OCI-LY3 (cell line): ENCODE measurements at regions not wholly inside any gene's neighbourhood (a gene's known extent, or its start where the extent isn't known, plus 50 kb on each side); places are given as distances from the start of the nearest gene placed in this dataset.

ENCODE experiments used
- H2AFZ ChIP-seq: fragments of 200-600, 300-600 bp; shearing (Covaris generic); 2 replicates; pipeline ENCODE4 v1.6.0; 2014; ENCODE audit warnings: antibody characterized with exemption, low read depth, low read length
- H3K27ac ChIP-seq: fragments of 200-600, 300-600 bp; sonication (generic); 2 replicates; pipeline ENCODE4 v1.5.1; 2014; ENCODE audit warnings: mild to moderate bottlenecking, low read length, moderate library complexity, mixed read lengths
- H3K27me3 ChIP-seq: fragments of 200-600, 300-600 bp; sonication (generic); 2 replicates; pipeline ENCODE4 v1.6.1; 2014; ENCODE audit warnings: low read depth, low read length, mixed read lengths
- H3K36me3 ChIP-seq: fragments of 200-600, 300-600 bp; sonication (generic); replicated peaks from 2 replicates; pipeline ENCODE3; 2014; ENCODE audit warnings: low read depth, low read length, mixed read lengths
- H3K4me1 ChIP-seq: fragments of 300-600, 200-600 bp; sonication (generic); 2 replicates; pipeline ENCODE4 v1.6.1; 2014; ENCODE audit warnings: low read length, mixed read lengths
- H3K4me2 ChIP-seq: fragments of 200-600, 300-600 bp; sonication (generic); 2 replicates; pipeline ENCODE4 v1.6.1; 2014; ENCODE audit warnings: low read length, mixed read lengths
- H3K4me3 ChIP-seq: fragments of 300-600, 200-600 bp; sonication (generic); 2 replicates; pipeline ENCODE4 v1.5.1; 2014; ENCODE audit warnings: antibody characterized with exemption, mild to moderate bottlenecking, low read length, moderate library complexity
- H3K79me2 ChIP-seq: fragments of 300-600, 200-600 bp; shearing (Covaris generic); 2 replicates; pipeline ENCODE4 v1.6.1; 2014; ENCODE audit warnings: mild to moderate bottlenecking, low read length, mixed read lengths
- H3K9ac ChIP-seq: fragments of 300-600, 200-600 bp; shearing (Covaris generic); 2 replicates; pipeline ENCODE4 v1.6.0; 2014; ENCODE audit warnings: mild to moderate bottlenecking, low read length, moderate library complexity
- H3K9me3 ChIP-seq: fragments of 200-600, 300-600 bp; shearing (Covaris generic); 2 replicates; pipeline ENCODE4 v1.6.1; 2014; ENCODE audit warnings: low read length, mixed read lengths; ENCODE audit not compliant: insufficient read depth
- H4K20me1 ChIP-seq: fragments of 200-600, 300-600 bp; sonication (generic); 2 replicates; pipeline ENCODE4 v1.6.1; 2016; ENCODE audit warnings: low read length, mixed read lengths; ENCODE audit not compliant: insufficient read depth
- CTCF ChIP-seq: fragments of 200-600, 300-600 bp; sonication (generic); IDR thresholded peaks from 2 replicates; pipeline ENCODE4 v1.5.1; 2014; ENCODE audit warnings: antibody characterized with exemption, low read length, low read depth
- EZH2phosphoT487 ChIP-seq: fragments of 200-600 bp; shearing (Covaris generic); IDR thresholded peaks from 2 replicates; pipeline ENCODE4 v1.6.1; 2018; ENCODE audit warnings: antibody characterized with exemption, mixed run types, low read depth

DNA sequence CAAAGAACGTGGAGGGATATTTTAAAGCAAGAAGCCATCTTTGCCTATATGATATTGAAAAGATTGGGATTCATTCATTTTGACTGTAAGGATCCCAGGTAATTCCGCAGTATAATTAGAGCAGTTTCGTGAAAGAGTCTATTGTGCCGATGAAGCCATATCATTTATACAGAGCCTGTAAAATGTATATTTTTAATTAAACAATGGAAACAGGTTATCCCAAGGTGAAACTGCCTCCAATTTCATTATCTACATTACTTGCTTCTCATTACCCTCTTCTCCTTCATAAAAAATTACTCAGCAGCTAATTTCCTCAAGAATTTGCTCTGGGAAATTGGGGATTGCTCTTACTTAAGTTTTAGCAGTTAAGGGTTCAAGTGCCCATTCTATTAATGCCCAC, 444.1 kb downstream of the SOCS6 start:
- H3K36me3 ChIP-seq: no peaks in the 10 kb centered on the region
- H3K79me2 ChIP-seq: no peaks in the 10 kb centered on the region
- no peak overlapping the region for H3K27ac ChIP-seq
- H3K9me3 ChIP-seq: peaks cover 2% of the 10 kb centered on the region; the same call in 1 of the 2 replicates
- no peak overlapping the region for H3K4me3 ChIP-seq
- no peaks in the 10 kb centered on the region for H3K27me3 ChIP-seq
- H3K4me2 ChIP-seq: no peak overlapping the region
- no peak for TF ChIP-seq CTCF
- no peak for TF ChIP-seq EZH2phosphoT487
- H3K9ac ChIP-seq: no peak overlapping the region
- H2AFZ ChIP-seq: no peak overlapping the region
- H4K20me1 ChIP-seq: no peaks in the 10 kb centered on the region
- H3K4me1 ChIP-seq: no peaks in the 10 kb centered on the region

DNA sequence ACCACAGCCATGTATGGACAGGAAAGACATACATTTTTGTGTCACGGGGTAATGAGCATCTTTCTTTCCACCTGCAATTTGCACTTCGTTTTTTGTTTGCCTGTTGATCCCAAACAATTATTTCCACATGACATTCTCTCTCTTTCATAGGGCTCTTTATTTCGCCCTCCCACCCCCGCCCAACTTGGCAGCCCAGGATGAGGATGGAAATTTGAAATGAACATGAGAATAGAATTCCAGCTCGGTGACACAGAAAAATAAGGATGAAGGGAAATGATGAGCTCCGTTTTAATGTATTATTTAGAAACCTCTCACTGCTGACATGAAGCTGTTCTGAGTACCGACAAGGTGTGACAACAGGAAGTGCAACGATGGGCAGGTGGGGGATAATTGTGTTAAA, 443.3 kb downstream of the SOCS6 start:
- Histone ChIP-seq H3K4me2 (no peak overlapping the region), H4K20me1 (no peaks in the 10 kb centered on the region), H3K9ac (no peak overlapping the region), H3K4me1 (no peaks in the 10 kb centered on the region), H2AFZ (no peak overlapping the region), H3K4me3 (no peak overlapping the region), H3K79me2 (no peaks in the 10 kb centered on the region), H3K27ac (no peak overlapping the region), H3K36me3 (no peaks in the 10 kb centered on the region), H3K27me3 (no peaks in the 10 kb centered on the region), H3K9me3 (peaks cover 2% of the 10 kb centered on the region; the same call in 1 of the 2 replicates)
- TF ChIP-seq EZH2phosphoT487 (no peak), CTCF (no peak)

GRCh38 chr18:70720607-70721006, 431.8 kb downstream of the SOCS6 start:
- Histone ChIP-seq H3K4me3 (no peak overlapping the region), H3K27ac (no peak overlapping the region), H3K36me3 (no peaks in the 10 kb centered on the region), H4K20me1 (no peaks in the 10 kb centered on the region), H3K79me2 (no peaks in the 10 kb centered on the region), H2AFZ (no peak overlapping the region), H3K9ac (no peak overlapping the region), H3K27me3 (no peaks in the 10 kb centered on the region), H3K4me1 (no peaks in the 10 kb centered on the region), H3K9me3 (no peaks in the 10 kb centered on the region), H3K4me2 (no peak overlapping the region)
- no peak for TF ChIP-seq EZH2phosphoT487
- no peak for TF ChIP-seq CTCF

DNA sequence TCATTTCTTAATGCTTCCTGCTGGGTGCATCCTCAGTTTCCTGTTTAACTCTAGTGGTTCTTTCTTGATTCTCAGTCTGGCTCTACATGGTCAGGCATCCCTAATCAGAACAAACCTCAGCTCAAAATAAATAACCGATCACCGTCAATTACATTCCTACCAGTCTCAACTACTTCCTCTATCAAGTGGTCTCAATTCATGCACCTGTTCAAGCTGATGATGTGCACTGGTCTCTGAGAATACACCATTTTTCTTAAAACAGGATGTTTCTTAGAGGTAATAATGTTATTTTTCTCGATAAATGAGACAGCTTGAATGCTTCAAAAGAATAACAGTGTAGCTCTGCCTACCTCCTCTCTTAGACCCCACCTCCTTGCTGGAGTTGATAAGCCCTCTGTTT, 420.9 kb downstream of the SOCS6 start:
- H3K4me2 ChIP-seq: no peak overlapping the region
- no peak overlapping the region for H2AFZ ChIP-seq

More for the DNA sequence above, 420.9 kb downstream of the SOCS6 start:
- Histone ChIP-seq H3K4me1 (no peaks in the 10 kb centered on the region), H3K79me2 (no peaks in the 10 kb centered on the region), H3K36me3 (no peaks in the 10 kb centered on the region), H3K9me3 (peaks cover 9% of the 10 kb centered on the region), H3K27me3 (no peaks in the 10 kb centered on the region), H4K20me1 (no peaks in the 10 kb centered on the region), H3K4me3 (no peak overlapping the region), H3K27ac (no peak overlapping the region), H3K9ac (no peak overlapping the region)
- TF ChIP-seq CTCF (no peak), EZH2phosphoT487 (no peak)
